ENCODE measurements at regions not wholly inside any gene's neighbourhood (a gene's known extent, or its start where the extent isn't known, plus 50 kb on each side); places are given as distances from the start of the nearest gene placed in this dataset.

- TF ChIP-seq, protein P1, sequence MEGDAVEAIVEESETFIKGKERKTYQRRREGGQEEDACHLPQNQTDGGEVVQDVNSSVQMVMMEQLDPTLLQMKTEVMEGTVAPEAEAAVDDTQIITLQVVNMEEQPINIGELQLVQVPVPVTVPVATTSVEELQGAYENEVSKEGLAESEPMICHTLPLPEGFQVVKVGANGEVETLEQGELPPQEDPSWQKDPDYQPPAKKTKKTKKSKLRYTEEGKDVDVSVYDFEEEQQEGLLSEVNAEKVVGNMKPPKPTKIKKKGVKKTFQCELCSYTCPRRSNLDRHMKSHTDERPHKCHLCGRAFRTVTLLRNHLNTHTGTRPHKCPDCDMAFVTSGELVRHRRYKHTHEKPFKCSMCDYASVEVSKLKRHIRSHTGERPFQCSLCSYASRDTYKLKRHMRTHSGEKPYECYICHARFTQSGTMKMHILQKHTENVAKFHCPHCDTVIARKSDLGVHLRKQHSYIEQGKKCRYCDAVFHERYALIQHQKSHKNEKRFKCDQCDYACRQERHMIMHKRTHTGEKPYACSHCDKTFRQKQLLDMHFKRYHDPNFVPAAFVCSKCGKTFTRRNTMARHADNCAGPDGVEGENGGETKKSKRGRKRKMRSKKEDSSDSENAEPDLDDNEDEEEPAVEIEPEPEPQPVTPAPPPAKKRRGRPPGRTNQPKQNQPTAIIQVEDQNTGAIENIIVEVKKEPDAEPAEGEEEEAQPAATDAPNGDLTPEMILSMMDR (conservative IDR thresholded peaks at IDR 0.05): no peak
- TF ChIP-seq ZFX (IDR thresholded peaks at IDR 0.05): no peak
Observed at GRCh38 chr10:29056729-29057128, 232.1 kb upstream of the LYZL1 start.
